BJ (cell line): ENCODE measurements at regions not wholly inside any gene's neighbourhood (a gene's known extent, or its start where the extent isn't known, plus 50 kb on each side); places are given as distances from the start of the nearest gene placed in this dataset.

Experiments
- CTCF ChIA-PET: fragments of 350-600 bp; formaldehyde crosslinking; extraction: SDS; loops from one replicate; lab custom pipeline; 2021; ENCODE audit warnings: antibody characterized with exemption, inconsistent platforms; lab: Yijun Ruan, JAX
- POLR2A ChIA-PET: fragments of 300-600 bp; sonication (Branson Sonifier 250); formaldehyde crosslinking; extraction: SDS; loops from one replicate; lab custom pipeline; 2021; ENCODE audit warnings: antibody characterized with exemption; lab: Charles Lee
- DNase-seq: peaks from one replicate; pipeline ENCODE4 v3.0.0-alpha.2; 2011; ENCODE audit warnings: low read depth
- H3K27me3 ChIP-seq: 2 replicates; pipeline ENCODE4 v1.6.0; 2011; ENCODE audit warnings: low read length; ENCODE audit not compliant: control insufficient read depth, insufficient read depth
- H3K36me3 ChIP-seq: 2 replicates; pipeline ENCODE4 v1.5.1; 2011; ENCODE audit warnings: low read length; ENCODE audit not compliant: control insufficient read depth, insufficient read depth
- H3K4me3 ChIP-seq: 2 replicates; pipeline ENCODE4 v1.5.1; 2011; ENCODE audit warnings: low read depth, mild to moderate bottlenecking, control low read depth, low read length
- CTCF ChIP-seq: IDR thresholded peaks from 2 replicates; pipeline ENCODE4 v1.5.1; 2011; ENCODE audit warnings: low read depth, mild to moderate bottlenecking, control low read depth, inconsistent platforms, low read length, moderate library complexity; ENCODE audit not compliant: insufficient read depth

- H3K36me3 ChIP-seq: no peaks in the 10 kb centered on the region
- no peak overlapping the region for H3K4me3 ChIP-seq
- no peak for DNase-seq
- no peak for TF ChIP-seq CTCF
- POLR2A ChIA-PET: no interaction called here
- H3K27me3 ChIP-seq: no peaks in the 10 kb centered on the region
- CTCF ChIA-PET: no interaction called here
These were observed 412.9 kb upstream of the CCNH start for GRCh38 chr5:87825583-87825982.

GRCh38 chr5:87807783-87808182, 395.1 kb upstream of the CCNH start:
- POLR2A ChIA-PET: no interaction called here
- H3K4me3 ChIP-seq: no peak overlapping the region
- TF ChIP-seq CTCF: no peak
- DNase-seq: no peak
- no peaks in the 10 kb centered on the region for H3K27me3 ChIP-seq
- CTCF ChIA-PET: interaction anchor here (1.2 kb wide), 1 partner anchor 26 kb away, joined by 3 read pairs; no protein-coding TSS in a partner anchor
- H3K36me3 ChIP-seq: no peaks in the 10 kb centered on the region

- Histone ChIP-seq H3K36me3 (no peaks in the 10 kb centered on the region), H3K27me3 (no peaks in the 10 kb centered on the region), H3K4me3 (no peak overlapping the region)
- DNase-seq: no peak
- TF ChIP-seq CTCF: no peak
- ChIA-PET CTCF (interaction anchor here (0.9 to 1.5 kb wide), 2 partner anchors 877 to 878 kb away, joined by 3 read pairs; no protein-coding TSS in a partner anchor), POLR2A (no interaction called here)
These were observed 390.6 kb upstream of the CCNH start for GRCh38 chr5:87803352-87803751.

GRCh38 chr5:87791869-87792268, 379.1 kb upstream of the CCNH start:
- no peak for DNase-seq
- Histone ChIP-seq H3K4me3 (no peak overlapping the region), H3K36me3 (no peaks in the 10 kb centered on the region), H3K27me3 (no peaks in the 10 kb centered on the region)
- CTCF ChIA-PET: interaction anchor here (1.2 to 1.6 kb wide), 2 partner anchors 10 to 898 kb away, joined by 5 read pairs; no protein-coding TSS in a partner anchor
- TF ChIP-seq CTCF: no peak
- POLR2A ChIA-PET: no interaction called here

GRCh38 chr5:87788416-87788815, 375.7 kb upstream of the CCNH start:
- DNase-seq: no peak
- no peaks in the 10 kb centered on the region for H3K36me3 ChIP-seq
- POLR2A ChIA-PET: no interaction called here
- CTCF ChIA-PET: no interaction called here
- no peak overlapping the region for H3K4me3 ChIP-seq
- no peak for TF ChIP-seq CTCF
- no peaks in the 10 kb centered on the region for H3K27me3 ChIP-seq
